Activated CD8-positive, alpha-beta T cell treated with anti-CD3 and anti-CD28 coated beads for 36 hours (primary cell): ENCODE measurements at regions not wholly inside any gene's neighbourhood (a gene's known extent, or its start where the extent isn't known, plus 50 kb on each side); places are given as distances from the start of the nearest gene placed in this dataset.

Source experiments
- ATAC-seq: fragments of 200-7000 bp; cut with Tn5 transposase; one replicate; pipeline ENCODE4 v1.10.0; 2021; ENCODE audit warnings: mild to moderate bottlenecking, moderate library complexity
- CTCF ChIA-PET: fragments of 350-600 bp; sonication (Branson Sonifier 250); formaldehyde crosslinking; loops from one replicate; lab custom pipeline; 2021; ENCODE audit warnings: antibody characterized with exemption; lab: Charles Lee
- POLR2A ChIA-PET: fragments of 350-600 bp; sonication (Branson Sonifier 250); formaldehyde crosslinking; loops from one replicate; lab custom pipeline; 2021; ENCODE audit warnings: antibody characterized with exemption; lab: Charles Lee
- DNase-seq: peaks from one replicate; pipeline ENCODE4 v3.0.0-alpha.2; 2020
- H3K27ac Mint-ChIP-seq: one replicate; pipeline ENCODE4 v1.8.0; 2021; ENCODE audit warnings: mild to moderate bottlenecking, mixed read lengths
- H3K27me3 Mint-ChIP-seq: one replicate; pipeline ENCODE4 v1.8.0; 2021; ENCODE audit warnings: mixed read lengths
- H3K36me3 Mint-ChIP-seq: one replicate; pipeline ENCODE4 v1.8.0; 2021; ENCODE audit warnings: low read depth, mixed read lengths
- H3K4me1 Mint-ChIP-seq: one replicate; pipeline ENCODE4 v1.8.0; 2021; ENCODE audit warnings: low read depth, mixed read lengths
- H3K4me3 Mint-ChIP-seq: one replicate; pipeline ENCODE4 v1.8.0; 2021; ENCODE audit warnings: mild to moderate bottlenecking, moderate library complexity, mixed read lengths
- H3K9me3 Mint-ChIP-seq: one replicate; pipeline ENCODE4 v1.8.0; 2021; ENCODE audit warnings: mixed read lengths
- CTCF ChIP-seq: fragments of 200-600 bp; IDR thresholded peaks from one replicate; pipeline ENCODE4 v1.8.0; 2022; ENCODE audit warnings: antibody characterized with exemption, mild to moderate bottlenecking
- intact Hi-C: fragments of 100-400 bp; cut with micrococcal nuclease; formaldehyde crosslinking; loops from one replicate; pipeline ENCODE4 v1.10.0; 2022

GRCh38 chr11:130715085-130715876 is 201.0 kb downstream of the SNX19 start:
- no peak overlapping the region for H3K4me3 Mint-ChIP-seq
- H3K27me3 Mint-ChIP-seq: peaks cover 1% of the 10 kb centered on the region
- H3K36me3 Mint-ChIP-seq: no peaks in the 10 kb centered on the region
- no peaks in the 10 kb centered on the region for H3K4me1 Mint-ChIP-seq
- DNase-seq: no peak
- H3K27ac Mint-ChIP-seq: no peak overlapping the region
- ChIA-PET CTCF (no interaction called here), POLR2A (no interaction called here)
- no peak for ATAC-seq
- intact Hi-C loops: no loop called here
- TF ChIP-seq CTCF: no peak
- no peaks in the 10 kb centered on the region for H3K9me3 Mint-ChIP-seq

- Mint-ChIP-seq H3K4me1 (no peaks in the 10 kb centered on the region), H3K27me3 (peaks cover 1% of the 10 kb centered on the region), H3K27ac (no peak overlapping the region), H3K36me3 (no peaks in the 10 kb centered on the region), H3K4me3 (no peak overlapping the region), H3K9me3 (no peaks in the 10 kb centered on the region)
- no peak for ATAC-seq
- ChIA-PET POLR2A (no interaction called here), CTCF (no interaction called here)
- no peak for TF ChIP-seq CTCF
- no peak for DNase-seq
- intact Hi-C loops: no loop called here
These were observed 200.4 kb downstream of the SNX19 start for GRCh38 chr11:130715877-130716220.

- H3K4me1 Mint-ChIP-seq: no peaks in the 10 kb centered on the region
- no peak for TF ChIP-seq CTCF
- no peaks in the 10 kb centered on the region for H3K9me3 Mint-ChIP-seq
- DNase-seq (no peak), ATAC-seq (no peak)
- no peaks in the 10 kb centered on the region for H3K36me3 Mint-ChIP-seq
- ChIA-PET POLR2A (no interaction called here), CTCF (no interaction called here)
- H3K4me3 Mint-ChIP-seq: no peak overlapping the region
- H3K27ac Mint-ChIP-seq: no peak overlapping the region
- H3K27me3 Mint-ChIP-seq: peaks cover 1% of the 10 kb centered on the region
- intact Hi-C loops: no loop called here
These were observed 198.2 kb downstream of the SNX19 start for GRCh38 chr11:130718120-130718519.

- no peak for TF ChIP-seq CTCF
- H3K27me3 Mint-ChIP-seq: no peaks in the 10 kb centered on the region
- H3K4me1 Mint-ChIP-seq: no peaks in the 10 kb centered on the region
- no peaks in the 10 kb centered on the region for H3K36me3 Mint-ChIP-seq
- no peaks in the 10 kb centered on the region for H3K9me3 Mint-ChIP-seq
- no peak overlapping the region for H3K27ac Mint-ChIP-seq
- no peak for ATAC-seq
- no peak overlapping the region for H3K4me3 Mint-ChIP-seq
- DNase-seq: no peak
- ChIA-PET CTCF (no interaction called here), POLR2A (no interaction called here)
- intact Hi-C loops: no loop called here
These were observed 196.9 kb downstream of the SNX19 start for GRCh38 chr11:130719220-130719915.

- no peak overlapping the region for H3K27ac Mint-ChIP-seq
- ChIA-PET POLR2A (no interaction called here), CTCF (no interaction called here)
- TF ChIP-seq CTCF: no peak
- H3K27me3 Mint-ChIP-seq: no peaks in the 10 kb centered on the region
- no peaks in the 10 kb centered on the region for H3K9me3 Mint-ChIP-seq
- intact Hi-C loops: no loop called here
- no peak for DNase-seq
- no peak overlapping the region for H3K4me3 Mint-ChIP-seq
- no peak for ATAC-seq
- H3K36me3 Mint-ChIP-seq: no peaks in the 10 kb centered on the region
- H3K4me1 Mint-ChIP-seq: no peaks in the 10 kb centered on the region
These were observed 195.9 kb downstream of the SNX19 start for GRCh38 chr11:130720232-130721022.
